Uterus (tissue), 2 donors: ENCODE measurements at regions not wholly inside any gene's neighbourhood (a gene's known extent, or its start where the extent isn't known, plus 50 kb on each side); places are given as distances from the start of the nearest gene placed in this dataset.

Experiments used
- POLR2A ChIP-seq, 2 donors: fragments of 450-650 bp; IDR thresholded peaks; one replicate each; pipeline ENCODE4 v1.6.1; 2016; ENCODE audit warnings: antibody characterized with exemption in 2 of 2, mild to moderate bottlenecking in 1 of 2, moderate library complexity in 1 of 2
- TF ChIP-seq, protein P1 (sequence below), 4 experiments: fragments of 200-600 bp in 2 of 4; fragments of 450-650 bp in 2 of 4; sonication (generic) in 2 of 4; IDR thresholded peaks; one replicate each; pipeline ENCODE4 v1.5.1; 2016 to 2019; ENCODE audit warnings: antibody characterized with exemption in 4 of 4, mild to moderate bottlenecking in 2 of 4, moderate library complexity in 1 of 4

DNA sequence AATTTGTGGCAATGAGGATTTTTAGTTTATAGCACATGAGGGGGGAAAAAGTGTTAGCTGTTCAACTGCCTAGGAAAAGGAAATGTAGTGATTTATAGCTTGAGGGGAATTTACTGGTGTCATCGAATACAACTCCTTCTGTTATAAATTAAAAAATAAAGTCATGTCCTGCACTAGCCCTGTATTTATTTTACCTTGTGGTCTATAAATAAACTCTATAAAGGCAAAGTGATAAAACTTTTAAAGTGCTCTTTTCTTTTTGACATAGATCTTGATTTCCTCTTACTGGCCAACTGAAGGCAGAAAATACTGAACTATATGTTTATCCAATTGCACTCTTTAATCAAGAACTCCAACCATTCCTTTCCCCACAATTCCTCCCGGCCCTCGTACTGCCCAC is 672.1 kb upstream of the SLIT2 start:
- TF ChIP-seq, protein P1, sequence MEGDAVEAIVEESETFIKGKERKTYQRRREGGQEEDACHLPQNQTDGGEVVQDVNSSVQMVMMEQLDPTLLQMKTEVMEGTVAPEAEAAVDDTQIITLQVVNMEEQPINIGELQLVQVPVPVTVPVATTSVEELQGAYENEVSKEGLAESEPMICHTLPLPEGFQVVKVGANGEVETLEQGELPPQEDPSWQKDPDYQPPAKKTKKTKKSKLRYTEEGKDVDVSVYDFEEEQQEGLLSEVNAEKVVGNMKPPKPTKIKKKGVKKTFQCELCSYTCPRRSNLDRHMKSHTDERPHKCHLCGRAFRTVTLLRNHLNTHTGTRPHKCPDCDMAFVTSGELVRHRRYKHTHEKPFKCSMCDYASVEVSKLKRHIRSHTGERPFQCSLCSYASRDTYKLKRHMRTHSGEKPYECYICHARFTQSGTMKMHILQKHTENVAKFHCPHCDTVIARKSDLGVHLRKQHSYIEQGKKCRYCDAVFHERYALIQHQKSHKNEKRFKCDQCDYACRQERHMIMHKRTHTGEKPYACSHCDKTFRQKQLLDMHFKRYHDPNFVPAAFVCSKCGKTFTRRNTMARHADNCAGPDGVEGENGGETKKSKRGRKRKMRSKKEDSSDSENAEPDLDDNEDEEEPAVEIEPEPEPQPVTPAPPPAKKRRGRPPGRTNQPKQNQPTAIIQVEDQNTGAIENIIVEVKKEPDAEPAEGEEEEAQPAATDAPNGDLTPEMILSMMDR (IDR thresholded peaks at IDR 0.05) = no peak
- TF ChIP-seq POLR2A (IDR thresholded peaks at IDR 0.05) = no peak
